NB4 (cell line): ENCODE measurements at regions not wholly inside any gene's neighbourhood (a gene's known extent, or its start where the extent isn't known, plus 50 kb on each side); places are given as distances from the start of the nearest gene placed in this dataset.

Experiments used
- MAX ChIP-seq: IDR thresholded peaks from 2 replicates; pipeline ENCODE4 v1.6.1; 2011; ENCODE audit warnings: low read depth, low read length
- MYC ChIP-seq: IDR thresholded peaks from 2 replicates; pipeline ENCODE4 v1.6.1; 2011; ENCODE audit warnings: low read depth, low read length
- POLR2A ChIP-seq: IDR thresholded peaks from 2 replicates; pipeline ENCODE4 v1.6.1; 2011; ENCODE audit warnings: mild to moderate bottlenecking; ENCODE audit not compliant: insufficient read length; ENCODE audit errors: extremely low read depth
- TF ChIP-seq, protein P1 (sequence below): IDR thresholded peaks from one replicate; pipeline ENCODE4 v1.5.1; 2012; ENCODE audit warnings: low read depth, low read length

- TF ChIP-seq, protein P1, sequence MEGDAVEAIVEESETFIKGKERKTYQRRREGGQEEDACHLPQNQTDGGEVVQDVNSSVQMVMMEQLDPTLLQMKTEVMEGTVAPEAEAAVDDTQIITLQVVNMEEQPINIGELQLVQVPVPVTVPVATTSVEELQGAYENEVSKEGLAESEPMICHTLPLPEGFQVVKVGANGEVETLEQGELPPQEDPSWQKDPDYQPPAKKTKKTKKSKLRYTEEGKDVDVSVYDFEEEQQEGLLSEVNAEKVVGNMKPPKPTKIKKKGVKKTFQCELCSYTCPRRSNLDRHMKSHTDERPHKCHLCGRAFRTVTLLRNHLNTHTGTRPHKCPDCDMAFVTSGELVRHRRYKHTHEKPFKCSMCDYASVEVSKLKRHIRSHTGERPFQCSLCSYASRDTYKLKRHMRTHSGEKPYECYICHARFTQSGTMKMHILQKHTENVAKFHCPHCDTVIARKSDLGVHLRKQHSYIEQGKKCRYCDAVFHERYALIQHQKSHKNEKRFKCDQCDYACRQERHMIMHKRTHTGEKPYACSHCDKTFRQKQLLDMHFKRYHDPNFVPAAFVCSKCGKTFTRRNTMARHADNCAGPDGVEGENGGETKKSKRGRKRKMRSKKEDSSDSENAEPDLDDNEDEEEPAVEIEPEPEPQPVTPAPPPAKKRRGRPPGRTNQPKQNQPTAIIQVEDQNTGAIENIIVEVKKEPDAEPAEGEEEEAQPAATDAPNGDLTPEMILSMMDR: no peak
- TF ChIP-seq POLR2A (no peak), MAX (no peak), MYC (no peak)
Measured at GRCh38 chr20:40915756-40916155, 112.9 kb upstream of the TOP1 start.
